Body of pancreas (tissue), 4 donors: ENCODE measurements at regions not wholly inside any gene's neighbourhood (a gene's known extent, or its start where the extent isn't known, plus 50 kb on each side); places are given as distances from the start of the nearest gene placed in this dataset.

Experiments used
- ATAC-seq: fragments of 150-250 bp; one replicate; pipeline ENCODE4 v1.9.1; 2016
- DNase-seq, 4 donors: peaks; one replicate each; pipeline ENCODE4 v3.0.0-alpha.2; 2019
- H3K27ac ChIP-seq, 4 donors: fragments of 200-600 bp; sonication (generic); 1 replicate in 3 of 4; 2 replicates in 1 of 4; pipeline versions ENCODE4 v1.5.1 to v1.6.1; 2016 to 2019; ENCODE audit warnings: mild to moderate bottlenecking in 1 of 4, mixed read lengths in 1 of 4, moderate library complexity in 1 of 4
- H3K27me3 ChIP-seq, 2 donors: fragments of 200-600 bp; sonication (generic); one replicate each; pipeline ENCODE4 v1.6.0; 2016; ENCODE audit warnings: mild to moderate bottlenecking in 1 of 2
- H3K36me3 ChIP-seq, 2 donors: fragments of 200-600 bp; sonication (generic); replicated peaks in 1 of 2; 2 replicates each; pipeline ENCODE4 v1.5.1; 2016; ENCODE audit warnings: low read depth in 2 of 2; ENCODE audit not compliant: insufficient read depth in 1 of 2
- H3K4me1 ChIP-seq: fragments of 200-600 bp; sonication (generic); one replicate; pipeline ENCODE4 v1.6.0; 2016
- H3K4me3 ChIP-seq, 2 donors: fragments of 200-600 bp; sonication (generic); 1 replicate in 1 of 2; 2 replicates in 1 of 2; pipeline ENCODE4 v1.5.1; 2016 to 2019
- H3K9me3 ChIP-seq, 3 donors: fragments of 200-600 bp; sonication (generic); 1 replicate in 2 of 3; 2 replicates in 1 of 3; pipeline ENCODE4 v1.5.1; 2016
- CTCF ChIP-seq, 7 experiments: fragments of 450-650 bp in 4 of 7; fragments of 200-600 bp in 3 of 7; sonication (generic) in 3 of 7; IDR thresholded peaks; one replicate each; pipeline ENCODE4 v1.5.1; 2016 to 2019; ENCODE audit warnings: antibody characterized with exemption in 7 of 7
- POLR2A ChIP-seq, 3 donors: fragments of 450-650 bp; IDR thresholded peaks; one replicate each; pipeline ENCODE4 v1.6.1; 2016; ENCODE audit warnings: antibody characterized with exemption in 3 of 3, mild to moderate bottlenecking in 2 of 3
- WGBS, 2 donors: methylation state at CpG; one replicate each; pipeline ENCODE4 v1.1.5; 2017; 5-methylcytosine and 5-hydroxymethylcytosine counted together
- intact Hi-C: fragments of 100-400 bp; cut with DNase I; formaldehyde crosslinking; loops from one replicate; pipeline ENCODE4 v1.15.1; 2023

GRCh38 chr5:4653475-4653874 lies 486.7 kb upstream of the ADAMTS16 start:
- H3K9me3 ChIP-seq, result no peaks in the 10 kb centered on the region
- no peaks in the 10 kb centered on the region for H3K4me1 ChIP-seq
- intact Hi-C loops, result no loop called here
- no peaks in the 10 kb centered on the region for H3K27me3 ChIP-seq
- H3K27ac ChIP-seq, result no peak overlapping the region
- no peak for ATAC-seq
- no peaks in the 10 kb centered on the region for H3K36me3 ChIP-seq
- DNase-seq, result no peak
- H3K4me3 ChIP-seq, result no peak overlapping the region
- WGBS, 2 donors, result 16 to 30% methylated on average over 1 of the region's 1 CpG
- TF ChIP-seq POLR2A (IDR thresholded peaks at IDR 0.05), result no peak
- no peak for TF ChIP-seq CTCF (IDR thresholded peaks at IDR 0.05)

- Histone ChIP-seq H3K27ac (no peak overlapping the region), H3K36me3 (no peaks in the 10 kb centered on the region), H3K4me1 (no peaks in the 10 kb centered on the region), H3K27me3 (no peaks in the 10 kb centered on the region), H3K4me3 (no peak overlapping the region), H3K9me3 (no peaks in the 10 kb centered on the region)
- no peak for TF ChIP-seq POLR2A (IDR thresholded peaks at IDR 0.05)
- no peak for TF ChIP-seq CTCF (IDR thresholded peaks at IDR 0.05)
- WGBS, 2 donors, result 29 to 36% methylated on average over 1 of the region's 1 CpG
- ATAC-seq (no peak), DNase-seq (no peak)
- intact Hi-C loops, result no loop called here
Measured at GRCh38 chr5:4659851-4660250, 480.3 kb upstream of the ADAMTS16 start.

- intact Hi-C loops, result no loop called here
- no peak overlapping the region for H3K4me3 ChIP-seq
- DNase-seq (no peak), ATAC-seq (no peak)
- WGBS, 2 donors, result 63 to 70% methylated on average over 8 of the region's 8 CpGs
- no peaks in the 10 kb centered on the region for H3K36me3 ChIP-seq
- no peak for TF ChIP-seq CTCF (IDR thresholded peaks at IDR 0.05)
- TF ChIP-seq POLR2A (IDR thresholded peaks at IDR 0.05), result no peak
- H3K9me3 ChIP-seq, result no peaks in the 10 kb centered on the region
- H3K27me3 ChIP-seq, result no peaks in the 10 kb centered on the region
- H3K27ac ChIP-seq, result no peak overlapping the region
- no peaks in the 10 kb centered on the region for H3K4me1 ChIP-seq
Measured at GRCh38 chr5:4661326-4661725, 478.8 kb upstream of the ADAMTS16 start.

GRCh38 chr5:4661836-4662235 lies 478.3 kb upstream of the ADAMTS16 start:
- 51 to 62% methylated on average over 7 of the region's 7 CpGs for WGBS, 2 donors
- Histone ChIP-seq H3K4me3 (no peak overlapping the region), H3K9me3 (no peaks in the 10 kb centered on the region), H3K4me1 (no peaks in the 10 kb centered on the region), H3K27me3 (no peaks in the 10 kb centered on the region), H3K27ac (no peak overlapping the region), H3K36me3 (no peaks in the 10 kb centered on the region)
- TF ChIP-seq POLR2A (IDR thresholded peaks at IDR 0.05) (no peak), CTCF (IDR thresholded peaks at IDR 0.05) (no peak)
- no peak for DNase-seq
- no peak for ATAC-seq
- intact Hi-C loops, result no loop called here

- TF ChIP-seq CTCF (IDR thresholded peaks at IDR 0.05) (no peak), POLR2A (IDR thresholded peaks at IDR 0.05) (no peak)
- no peaks in the 10 kb centered on the region for H3K4me1 ChIP-seq
- intact Hi-C loops, result no loop called here
- WGBS, 2 donors, result 67 to 72% methylated on average over 5 of the region's 5 CpGs
- H3K9me3 ChIP-seq, result no peaks in the 10 kb centered on the region
- no peak for ATAC-seq
- no peaks in the 10 kb centered on the region for H3K27me3 ChIP-seq
- no peak overlapping the region for H3K4me3 ChIP-seq
- no peak for DNase-seq
- no peak overlapping the region for H3K27ac ChIP-seq
- no peaks in the 10 kb centered on the region for H3K36me3 ChIP-seq
Measured at GRCh38 chr5:4662756-4663155, 477.4 kb upstream of the ADAMTS16 start.
